CD4-positive, alpha-beta T cell treated with Interferon gamma for 1 hour (primary cell): ENCODE measurements at regions not wholly inside any gene's neighbourhood (a gene's known extent, or its start where the extent isn't known, plus 50 kb on each side); places are given as distances from the start of the nearest gene placed in this dataset.
"Not testable (repeated sequence)": the region's sequence is repeated elsewhere in the genome, so short reads cannot be mapped to it uniquely, and the experiment has no call there.

ENCODE experiments used
- DNase-seq: peaks from one replicate; pipeline ENCODE4 v3.0.0-alpha.2; 2020

DNA sequence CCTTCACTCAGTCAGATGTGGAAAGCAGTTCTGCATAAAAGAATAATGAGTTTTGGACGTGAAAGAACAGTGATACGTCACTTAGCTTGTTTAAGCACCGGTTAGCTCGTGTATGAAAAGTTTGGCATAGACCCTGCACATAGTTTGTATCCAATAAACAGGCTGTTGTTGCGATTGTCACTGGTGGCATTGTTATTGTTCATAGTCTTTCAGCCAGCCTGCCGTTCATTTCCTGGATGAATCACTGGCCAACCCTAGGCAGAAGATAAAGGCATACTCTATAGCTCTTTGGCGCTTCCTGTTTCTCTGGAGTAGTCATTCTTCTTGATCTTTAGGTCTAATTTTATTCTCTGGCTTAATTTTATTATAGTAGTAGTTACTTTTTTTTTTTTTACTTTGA is 57.8 kb upstream of the ANKRD30A start:
- no peak for DNase-seq

DNA sequence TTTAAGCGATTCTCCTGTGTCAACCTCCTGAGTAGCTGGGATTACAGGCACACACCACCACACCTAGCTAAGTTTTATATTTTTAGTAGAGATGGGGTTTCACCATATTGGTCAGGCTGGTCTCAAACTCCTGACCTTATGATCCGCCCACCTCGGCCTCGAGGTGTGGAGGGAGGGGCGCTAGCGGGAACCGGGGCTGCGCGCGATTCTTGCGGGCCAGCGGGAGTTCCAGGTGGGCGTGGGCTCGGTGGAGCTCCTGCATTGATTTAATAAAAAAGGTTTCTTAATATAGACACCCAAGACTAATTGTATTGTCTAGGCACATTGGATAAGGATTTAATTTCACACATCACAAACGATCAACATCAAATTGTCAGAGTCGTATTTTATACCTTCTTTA is 63.1 kb upstream of the ANKRD30A start:
- DNase-seq, result not testable (repeated sequence)

DNA sequence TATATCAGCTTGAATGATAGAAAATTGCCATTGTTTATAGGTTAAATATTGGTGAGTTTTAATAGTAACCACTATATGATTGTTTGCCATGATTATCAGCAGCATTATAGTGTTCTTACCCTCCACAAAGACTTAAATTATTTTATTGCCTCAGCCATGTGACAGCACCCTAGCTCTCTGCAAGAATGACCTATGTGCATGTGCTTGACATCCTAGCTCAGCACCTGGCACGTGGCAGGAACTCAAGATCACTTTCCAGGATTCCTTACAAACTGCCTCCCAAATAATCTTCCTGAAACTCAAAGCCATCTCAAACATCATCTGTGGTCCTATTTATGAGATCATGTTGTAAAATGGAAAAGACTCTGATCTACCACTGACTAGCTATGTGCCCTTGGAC is 68.1 kb upstream of the ANKRD30A start:
- DNase-seq, result no peak

DNA sequence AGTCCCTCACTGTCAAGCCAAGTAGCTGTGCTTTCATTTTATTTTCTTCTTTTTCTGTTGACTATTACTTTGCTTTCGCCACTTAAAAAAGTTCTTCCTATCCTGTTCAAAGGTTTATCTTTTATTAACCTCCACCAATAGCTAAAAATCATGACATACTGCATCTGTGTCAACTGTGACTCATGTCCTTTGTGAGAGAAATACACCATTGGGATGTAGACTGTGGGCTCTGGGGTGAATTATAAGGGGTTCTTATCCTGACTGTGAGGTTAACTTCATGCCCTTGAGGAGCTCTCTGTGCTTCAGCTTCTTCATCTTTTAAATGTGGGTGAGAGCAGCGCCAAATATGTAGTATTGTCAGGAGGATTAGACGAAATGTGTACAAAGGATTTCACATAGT is 71.9 kb upstream of the ANKRD30A start:
- no peak for DNase-seq

DNA sequence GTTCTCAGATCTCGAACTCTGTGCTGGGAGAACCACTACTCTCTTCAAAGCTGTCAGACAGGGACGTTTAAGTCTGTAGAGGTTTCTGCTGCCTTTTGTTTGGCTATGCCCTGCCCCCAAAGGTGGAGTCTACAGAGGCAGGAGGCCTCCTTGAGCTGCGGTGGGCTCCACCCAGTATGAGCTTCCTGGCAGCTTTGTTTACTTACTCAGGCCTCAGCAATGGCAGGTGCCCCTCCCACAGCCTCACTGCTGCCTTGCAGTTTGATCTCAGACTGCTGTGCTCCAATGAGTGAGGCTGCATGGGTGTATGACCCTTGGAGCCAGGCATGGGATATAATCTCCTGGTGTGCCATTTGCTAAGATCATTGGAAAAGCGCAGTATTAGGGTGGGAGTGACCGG is 75.4 kb upstream of the ANKRD30A start:
- DNase-seq, result not testable (repeated sequence)

DNA sequence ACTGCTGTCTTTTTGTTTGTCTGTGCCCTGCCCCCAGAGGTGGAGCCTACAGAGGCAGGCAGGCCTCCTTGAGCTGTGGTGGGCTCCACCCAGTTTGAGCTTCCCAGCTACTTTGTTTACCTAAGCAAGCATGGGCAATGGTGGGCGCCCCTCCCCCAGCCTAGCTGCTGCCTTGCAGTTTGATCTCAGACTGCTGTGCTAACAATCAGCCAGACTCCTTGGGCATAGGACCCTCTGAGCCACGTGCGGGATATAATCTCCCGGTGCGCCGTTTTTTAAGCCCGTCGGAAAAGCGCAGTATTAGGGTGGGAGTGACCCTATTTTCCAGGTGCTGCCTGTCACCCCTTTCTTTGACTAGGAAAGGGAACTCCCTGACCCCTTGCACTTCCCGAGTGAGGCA is 81.1 kb upstream of the ANKRD30A start:
- not testable (repeated sequence) for DNase-seq

DNA sequence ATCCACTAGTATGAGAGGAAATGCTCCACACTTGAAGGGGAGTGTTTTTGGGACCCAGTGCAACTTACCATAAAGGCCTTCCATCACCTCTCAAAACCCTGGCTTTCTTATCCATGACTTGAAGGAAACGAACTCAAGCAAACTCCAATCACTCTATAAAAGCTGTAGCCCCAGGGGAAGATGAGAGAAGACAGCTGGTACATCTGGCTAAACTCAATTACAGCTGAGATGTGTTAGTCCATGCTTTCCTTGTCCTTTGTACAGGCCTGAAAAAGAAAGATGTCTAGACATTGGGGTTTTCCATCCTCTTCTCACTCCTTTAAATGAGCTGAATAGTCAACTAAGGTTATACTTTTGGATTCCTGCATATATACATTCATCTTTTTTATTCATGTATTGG is 89.5 kb upstream of the ANKRD30A start:
- DNase-seq, result no peak

DNA sequence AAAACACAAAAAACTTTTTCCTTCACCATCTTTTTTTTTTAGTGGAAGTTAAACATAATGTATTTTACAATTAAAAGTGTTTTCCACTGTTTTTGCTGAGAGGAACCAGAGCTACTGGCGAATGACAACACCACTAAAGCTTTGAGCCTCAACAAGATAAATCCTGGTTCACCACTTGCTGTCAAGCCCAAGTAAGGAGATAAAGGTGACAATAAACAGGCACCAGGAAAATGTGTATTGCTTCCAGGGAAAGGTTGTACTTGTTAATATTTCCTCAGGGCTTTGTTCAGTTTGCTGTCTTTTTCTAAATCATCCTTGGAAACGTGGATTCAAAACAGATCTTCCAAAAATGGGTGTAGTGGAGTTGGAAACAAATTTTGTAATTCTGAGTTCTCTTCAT is 109.9 kb upstream of the ANKRD30A start:
- no peak for DNase-seq

DNA sequence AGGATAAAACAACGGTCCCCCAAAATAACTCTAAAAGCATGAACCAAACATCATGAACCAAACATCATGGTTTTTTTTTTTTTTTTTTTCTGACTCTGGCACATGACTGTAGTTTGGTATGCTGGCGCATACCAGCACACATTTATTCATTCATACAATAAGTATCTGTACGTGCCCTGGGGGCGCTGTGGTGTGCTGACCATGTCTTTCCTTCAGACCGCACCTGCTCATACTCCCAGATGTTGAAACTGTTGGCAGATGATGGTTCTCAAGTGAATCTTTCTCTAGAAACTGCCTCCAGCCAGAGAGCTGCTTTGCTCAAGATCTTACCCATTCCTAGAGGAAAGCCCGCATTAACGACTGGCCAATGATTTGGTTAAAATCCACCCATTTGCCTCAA is 114.7 kb upstream of the ANKRD30A start:
- no peak for DNase-seq

DNA sequence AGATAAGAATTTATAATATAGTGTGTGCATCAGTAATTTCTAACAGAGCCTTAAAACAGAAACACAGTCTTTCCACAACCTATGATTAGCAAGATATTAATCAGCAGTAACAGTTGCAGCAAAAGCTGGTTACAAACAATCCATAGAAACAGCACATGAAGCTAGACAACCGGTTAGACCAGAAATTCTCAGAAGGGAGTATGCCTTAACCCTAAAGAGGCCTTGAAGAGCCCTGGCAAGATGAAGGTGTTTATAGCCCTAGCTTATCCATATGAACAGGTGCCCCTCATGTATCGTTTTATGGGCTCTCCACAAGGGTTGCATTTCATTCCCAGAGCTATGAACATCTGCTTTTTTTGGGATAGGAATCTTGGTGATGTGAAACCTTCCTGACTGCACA is 117.1 kb upstream of the ANKRD30A start:
- not testable (repeated sequence) for DNase-seq

DNA sequence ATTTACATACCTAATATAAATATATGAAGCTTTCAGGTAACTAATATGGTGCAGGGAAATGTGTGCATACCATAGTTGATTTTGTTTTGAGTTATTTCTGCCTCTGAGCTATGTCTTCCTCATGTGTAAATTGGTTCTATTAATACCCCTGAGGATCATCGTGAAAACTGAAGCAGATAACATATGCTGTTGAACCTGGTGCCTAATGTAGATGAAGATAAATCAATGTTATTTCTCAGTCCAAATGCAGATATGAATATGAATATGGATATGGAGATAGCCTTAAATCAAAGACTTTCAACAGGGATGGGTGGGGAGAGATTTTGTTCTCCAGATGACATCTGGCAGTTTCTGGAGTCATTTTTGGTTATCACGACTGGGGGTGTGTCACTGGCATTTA is 122.3 kb upstream of the ANKRD30A start:
- DNase-seq, result no peak

DNA sequence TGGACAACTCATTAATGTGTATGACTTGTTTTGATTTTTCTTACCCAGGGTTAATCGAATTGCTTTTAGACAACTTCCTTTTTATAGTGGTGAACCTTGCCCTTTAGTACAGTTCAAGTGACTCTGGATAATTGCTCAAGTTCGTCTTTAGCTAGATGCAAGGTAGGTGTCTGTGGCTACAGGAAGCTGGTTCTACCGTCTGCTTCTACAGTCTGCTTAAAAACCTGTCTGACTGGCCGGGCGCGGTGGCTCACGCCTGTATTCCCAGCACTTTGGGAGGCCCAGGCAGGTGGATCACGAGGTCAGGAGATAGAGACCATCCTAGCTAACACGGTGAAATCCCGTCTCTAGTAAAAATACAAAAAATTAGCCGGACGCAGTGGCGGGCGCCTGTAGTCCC is 129.6 kb upstream of the ANKRD30A start:
- not testable (repeated sequence) for DNase-seq

DNA sequence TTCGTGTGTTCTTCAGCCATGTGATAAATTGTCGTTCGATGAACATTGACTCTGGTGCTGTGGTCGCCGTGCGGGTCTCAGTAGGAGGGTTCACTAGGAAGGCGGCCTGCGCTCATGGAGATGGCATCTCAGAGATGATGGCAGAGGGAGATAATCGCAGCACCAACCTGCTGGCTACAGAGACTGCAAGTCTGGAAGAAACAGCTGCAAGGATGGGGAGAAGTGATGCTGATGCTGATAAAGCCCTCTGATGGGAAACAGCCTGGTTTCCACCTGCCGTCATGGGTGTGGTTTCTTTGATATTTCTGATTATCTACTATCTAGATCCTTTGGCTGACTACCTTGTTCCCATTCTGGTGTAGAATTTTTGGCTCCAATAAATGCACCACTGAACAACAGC is 130.5 kb upstream of the ANKRD30A start:
- no peak for DNase-seq

DNA sequence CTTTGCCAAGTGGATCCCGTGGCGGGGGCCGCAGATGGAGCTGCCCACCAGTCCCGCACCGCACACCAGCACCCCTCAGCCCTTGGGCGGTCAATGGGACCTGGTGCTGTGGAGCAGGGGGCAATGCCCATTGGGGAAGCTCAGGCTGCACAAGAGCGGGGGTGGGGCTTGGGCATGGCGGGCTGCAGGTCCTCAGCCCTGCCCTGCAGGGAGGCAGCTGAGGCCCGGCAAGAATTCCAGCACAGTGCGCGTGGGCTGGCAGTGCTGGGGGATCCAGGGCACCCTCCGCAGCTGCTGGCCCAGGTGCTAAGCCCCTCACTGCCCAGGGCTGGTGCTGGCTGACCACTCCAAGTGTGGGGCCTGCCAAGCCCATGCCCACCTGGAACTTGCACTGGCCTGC is 136.2 kb upstream of the ANKRD30A start:
- no peak for DNase-seq

DNA sequence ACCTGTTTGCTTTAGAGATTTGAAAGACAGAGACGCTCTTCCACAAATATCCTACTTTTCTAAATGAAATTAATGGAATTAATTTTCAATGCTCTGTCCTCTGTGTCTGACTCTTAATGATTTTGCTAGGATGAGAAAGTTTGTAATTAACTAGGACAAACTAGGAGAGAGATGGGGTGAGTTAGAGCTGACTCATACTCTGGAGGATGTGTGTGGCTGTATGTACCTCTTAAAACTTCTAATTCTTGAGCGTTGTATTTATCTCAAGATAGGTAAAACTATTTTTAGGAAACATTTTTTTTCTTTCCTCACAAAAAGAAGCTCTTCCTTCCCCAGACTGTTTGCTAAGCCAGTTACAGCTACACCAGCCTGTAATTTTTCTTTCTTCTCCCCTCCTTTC is 178.8 kb upstream of the ANKRD30A start:
- no peak for DNase-seq

DNA sequence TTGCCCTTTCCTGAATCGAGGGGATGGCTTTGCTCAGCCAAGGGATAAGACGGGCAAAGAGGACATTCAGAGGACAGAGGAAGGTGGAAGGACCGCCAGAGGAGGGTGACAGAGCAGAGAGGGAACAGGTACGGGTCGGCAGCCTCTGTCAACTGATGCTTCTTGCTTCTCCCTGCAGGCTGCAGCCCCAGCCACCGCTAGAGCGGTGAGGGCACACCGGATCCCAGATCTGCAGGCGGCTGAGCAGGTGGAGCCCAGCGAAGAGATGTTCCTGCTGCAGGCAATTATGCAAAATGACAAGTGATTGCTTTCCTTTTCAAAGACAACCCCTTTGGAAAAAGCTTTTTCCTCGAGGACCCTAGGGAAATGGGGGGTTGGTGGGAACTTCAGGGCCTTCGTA is 181.9 kb upstream of the ANKRD30A start:
- no peak for DNase-seq

DNA sequence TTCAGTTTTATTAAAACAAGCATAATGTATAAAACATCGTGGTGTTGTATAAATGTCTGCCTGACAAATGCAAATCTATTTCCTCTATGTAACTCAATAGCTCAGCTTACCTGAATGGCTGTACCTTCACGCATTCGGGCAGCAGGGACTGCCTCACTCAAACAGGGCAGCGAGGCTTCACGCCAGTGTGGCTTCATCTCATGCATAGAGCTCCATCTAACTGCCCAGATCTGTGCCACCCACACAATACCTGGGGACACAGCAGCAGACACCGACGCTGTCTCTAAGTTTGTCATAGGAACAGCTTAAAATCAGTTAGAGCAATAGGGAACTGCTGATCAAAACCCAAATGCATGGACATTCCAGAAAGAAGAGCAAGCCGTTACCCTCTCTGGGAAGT is 182.8 kb upstream of the ANKRD30A start:
- DNase-seq, result no peak

DNA sequence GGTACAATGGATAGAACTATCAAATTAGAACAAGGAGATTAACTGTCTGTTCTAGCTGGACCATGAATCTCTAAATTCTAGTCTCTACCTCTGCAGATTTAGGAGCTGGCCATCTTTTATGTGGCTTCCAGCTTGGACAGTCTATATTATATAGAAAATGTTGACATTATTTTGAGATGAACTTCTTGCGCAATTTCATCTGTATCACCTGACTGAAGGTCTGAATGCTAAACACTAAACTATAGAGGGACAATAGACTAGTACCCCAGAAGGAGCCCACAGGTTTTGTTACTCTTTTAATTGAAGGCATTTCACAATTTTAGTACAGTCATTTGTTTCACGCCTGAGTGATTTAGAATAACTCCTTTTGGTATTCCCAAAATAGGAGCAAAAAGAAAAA is 222.4 kb upstream of the ANKRD30A start:
- DNase-seq, result no peak

DNA sequence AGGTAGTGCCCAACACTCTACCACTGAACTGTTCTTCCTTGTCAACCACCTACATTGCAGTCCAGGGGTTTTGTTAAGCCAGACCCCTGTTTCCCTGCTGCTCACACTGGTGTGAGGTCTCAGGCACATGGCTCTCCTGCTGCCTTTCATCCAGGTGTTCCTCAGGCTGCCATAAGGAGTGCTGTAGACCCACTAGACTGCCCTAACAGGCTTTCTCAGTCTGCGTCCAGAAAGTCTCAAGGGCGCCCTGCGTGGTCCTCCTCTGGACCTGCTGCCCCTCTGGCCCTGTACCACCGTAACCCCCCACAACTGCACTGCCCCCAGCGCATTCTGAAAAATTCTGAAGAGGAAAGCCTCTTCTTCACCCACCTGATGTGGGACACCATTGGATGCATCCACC is 225.7 kb upstream of the ANKRD30A start:
- DNase-seq, result no peak

DNA sequence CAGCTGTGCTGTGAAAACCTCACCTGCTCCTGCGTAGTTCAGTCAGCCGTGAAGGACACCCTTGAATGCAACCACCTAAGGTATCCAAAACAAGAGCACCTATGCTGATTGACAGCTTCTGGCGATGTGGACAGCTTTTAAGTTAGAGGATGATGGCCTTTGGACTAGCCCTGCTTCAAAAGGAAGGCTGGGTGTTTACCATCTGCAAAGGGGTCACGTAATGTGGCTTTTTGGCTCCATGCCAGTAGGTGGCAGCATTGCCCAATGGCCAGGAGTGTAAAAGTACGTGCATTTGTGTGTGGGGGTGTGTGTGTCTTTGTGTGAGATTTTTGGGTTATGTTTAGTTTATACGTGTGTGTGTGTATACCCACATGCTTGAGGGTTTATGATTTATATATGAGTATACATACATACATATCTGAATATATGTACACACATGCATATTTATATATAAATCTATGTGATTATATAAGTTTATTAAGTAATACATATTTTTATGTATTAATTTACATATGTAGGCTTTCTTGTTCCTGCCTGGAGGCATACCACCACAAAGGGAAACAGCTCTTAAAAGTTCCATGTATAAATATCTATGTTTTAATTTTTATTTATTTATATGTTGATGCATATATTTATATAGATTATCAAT is 236.3 kb upstream of the ANKRD30A start:
- DNase-seq, result no peak

DNA sequence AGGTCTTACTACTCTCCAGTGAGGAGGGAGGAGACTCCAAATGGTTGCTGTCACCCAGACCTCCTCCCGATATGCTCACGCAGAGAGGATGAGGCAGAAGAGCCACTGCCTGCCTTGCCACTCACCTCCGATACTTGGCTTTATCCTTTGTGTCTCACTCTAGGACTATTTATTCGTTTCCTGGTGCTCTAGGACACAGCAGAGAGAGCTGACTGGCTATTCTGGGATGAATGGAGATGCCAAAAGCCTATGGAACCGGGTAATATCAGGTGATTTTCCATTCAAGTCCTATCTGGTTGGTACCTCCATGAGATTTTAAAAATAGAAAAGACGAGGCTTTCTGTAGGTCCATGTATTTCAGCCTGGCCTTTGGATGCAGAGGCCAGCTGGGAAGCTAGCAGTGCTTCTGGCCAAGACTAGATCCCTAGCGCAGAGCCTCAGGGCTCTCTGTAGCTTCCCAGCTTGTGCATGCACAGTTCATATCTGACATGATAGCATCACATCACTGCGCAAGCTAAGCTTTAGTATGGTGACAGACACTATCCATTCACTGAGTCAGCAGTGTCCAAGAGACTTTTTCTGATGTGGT is 239.0 kb upstream of the ANKRD30A start:
- no peak for DNase-seq

DNA sequence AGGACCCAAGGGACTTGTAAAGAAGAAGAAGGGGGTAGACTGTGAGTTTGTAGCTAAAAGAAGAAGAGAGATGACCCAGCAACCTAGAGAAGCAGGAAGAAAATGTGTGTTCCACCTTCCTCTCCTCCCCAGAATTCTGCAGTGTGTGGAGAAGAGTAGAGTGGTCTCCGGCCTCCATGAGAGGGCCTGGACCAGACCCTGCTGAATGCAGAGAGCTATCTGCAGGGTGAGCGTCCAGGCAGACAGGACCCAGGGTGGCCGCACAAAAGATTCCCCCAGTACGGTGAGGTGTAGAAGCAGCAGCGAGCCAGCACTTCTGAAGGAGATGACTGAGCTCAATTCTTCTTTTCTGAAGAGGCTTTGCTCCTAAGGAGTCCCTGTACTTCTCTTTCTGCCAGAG is 239.7 kb upstream of the ANKRD30A start:
- no peak for DNase-seq

DNA sequence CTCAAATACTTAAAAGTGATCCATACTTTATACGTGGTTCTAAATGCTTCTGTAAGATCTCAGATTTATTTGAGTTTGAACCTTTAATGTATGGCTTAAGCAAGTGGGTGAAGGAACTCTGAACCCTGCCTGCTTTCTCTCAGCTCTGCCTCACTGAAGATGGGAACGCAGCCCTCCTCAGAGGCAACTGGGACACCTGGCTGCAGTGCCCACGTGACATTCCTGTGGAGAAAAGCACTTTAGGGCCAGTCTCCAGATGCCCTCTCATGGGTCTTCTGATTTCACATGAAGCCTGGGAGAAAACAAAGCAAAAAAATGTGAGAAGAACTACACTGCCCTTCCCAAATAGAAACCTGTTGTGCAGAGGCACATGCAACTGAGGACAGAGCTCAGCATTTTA is 242.6 kb upstream of the ANKRD30A start:
- DNase-seq, result no peak

DNA sequence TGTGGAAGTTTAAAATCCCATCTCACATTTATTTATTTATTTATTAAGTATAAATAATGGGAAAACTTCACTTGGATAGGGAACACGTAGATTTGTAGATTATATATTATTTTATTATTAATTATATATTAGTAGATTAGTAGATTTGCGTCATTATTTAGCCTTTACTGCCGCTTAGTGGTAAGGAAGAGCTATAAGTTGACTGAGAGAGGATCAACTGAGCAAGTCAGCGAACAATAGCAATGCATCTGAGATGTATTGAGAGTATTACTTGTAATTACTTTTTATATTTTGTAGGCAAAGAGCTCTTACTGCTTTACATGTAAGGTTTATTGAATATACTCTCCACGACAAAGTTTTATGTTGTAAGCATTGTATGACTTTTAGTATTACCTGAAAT is 244.5 kb upstream of the ANKRD30A start:
- no peak for DNase-seq

DNA sequence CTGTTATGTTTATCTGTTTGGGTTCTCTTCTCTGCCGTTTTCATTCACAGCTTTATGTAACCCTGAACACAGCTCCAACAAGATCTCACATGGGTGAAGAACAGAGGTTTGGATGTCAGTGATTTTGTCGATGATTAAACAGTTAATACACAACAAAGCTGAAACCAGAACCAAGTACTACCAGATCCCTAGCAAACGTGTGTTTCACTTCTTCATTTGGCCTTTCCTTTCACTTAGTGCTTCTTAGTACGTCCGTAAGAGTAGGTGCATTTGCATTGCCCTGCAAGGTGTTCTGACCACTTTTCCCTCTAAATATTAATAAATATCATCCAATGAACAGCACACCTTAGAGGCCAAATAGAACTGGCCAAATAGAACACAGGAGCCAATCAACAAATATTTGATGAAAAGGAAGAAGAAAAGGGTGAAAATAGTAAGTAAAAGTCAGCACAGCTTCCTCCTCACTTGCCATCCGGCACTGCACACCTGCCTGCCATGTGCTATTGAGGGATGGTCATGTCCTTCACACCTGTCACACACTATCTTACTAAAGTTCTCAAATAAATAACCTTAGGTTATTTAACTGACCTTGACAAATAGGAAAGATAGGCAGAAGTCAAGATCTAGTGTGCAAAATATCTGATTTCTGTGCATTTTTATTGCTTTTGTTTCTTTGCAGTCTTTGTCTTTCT is 252.6 kb upstream of the ANKRD30A start:
- DNase-seq, result no peak
